ENCODE measurements at regions not wholly inside any gene's neighbourhood (a gene's known extent, or its start where the extent isn't known, plus 50 kb on each side); places are given as distances from the start of the nearest gene placed in this dataset.
"Not testable (repeated sequence)": the region's sequence is repeated elsewhere in the genome, so short reads cannot be mapped to it uniquely, and the experiment has no call there.

DNA sequence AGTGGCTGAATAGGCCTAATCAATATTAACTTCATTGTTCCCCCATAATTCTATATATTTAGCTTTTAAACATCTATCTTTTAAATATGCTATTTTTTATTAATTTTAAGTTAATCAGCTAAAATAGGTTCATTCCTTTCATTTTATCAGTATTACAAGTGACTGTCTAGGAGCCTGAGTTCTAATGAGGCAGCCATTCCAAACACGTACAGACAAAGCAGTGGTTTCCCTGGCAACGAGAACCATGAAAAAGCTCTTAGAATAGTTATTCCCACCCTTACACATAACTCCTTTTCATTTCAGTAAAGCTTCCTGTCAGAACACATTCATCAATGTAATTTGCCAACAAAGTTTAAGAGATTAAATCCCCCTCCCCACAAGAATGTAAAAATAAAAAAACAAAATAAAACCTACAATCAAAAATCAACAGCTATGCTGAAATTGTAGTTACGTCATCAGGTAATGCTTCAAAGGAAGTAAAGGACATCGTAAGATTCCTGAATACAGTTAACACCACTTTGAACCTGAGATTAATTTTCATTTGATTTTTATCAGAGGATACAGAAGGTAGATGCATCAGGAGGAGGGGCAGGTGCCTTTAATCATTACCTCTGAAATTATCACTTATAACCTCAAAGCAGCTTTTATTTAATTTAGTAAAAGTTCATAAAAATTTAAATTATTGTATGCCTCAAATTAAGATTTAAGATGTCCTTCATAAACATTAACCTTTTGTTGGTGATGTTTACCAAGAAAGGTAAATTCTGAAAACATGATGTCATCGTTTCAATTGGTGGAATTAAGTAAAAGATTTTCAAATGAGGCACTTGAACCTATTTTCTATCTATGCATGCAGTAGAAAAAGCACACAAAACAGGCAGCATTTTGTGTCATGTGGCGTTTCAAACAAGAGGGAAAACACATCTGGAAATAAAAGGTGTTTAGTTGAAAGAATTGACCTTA is 967.2 kb upstream of the FOXG1 start:
- DNase-seq = not testable (repeated sequence)

GRCh38 chr14:27817746-27818430 is 948.7 kb upstream of the FOXG1 start:
- DNase-seq = not testable (repeated sequence)

GRCh38 chr14:27826149-27826548 is 940.4 kb upstream of the FOXG1 start:
- DNase-seq = not testable (repeated sequence)

DNA sequence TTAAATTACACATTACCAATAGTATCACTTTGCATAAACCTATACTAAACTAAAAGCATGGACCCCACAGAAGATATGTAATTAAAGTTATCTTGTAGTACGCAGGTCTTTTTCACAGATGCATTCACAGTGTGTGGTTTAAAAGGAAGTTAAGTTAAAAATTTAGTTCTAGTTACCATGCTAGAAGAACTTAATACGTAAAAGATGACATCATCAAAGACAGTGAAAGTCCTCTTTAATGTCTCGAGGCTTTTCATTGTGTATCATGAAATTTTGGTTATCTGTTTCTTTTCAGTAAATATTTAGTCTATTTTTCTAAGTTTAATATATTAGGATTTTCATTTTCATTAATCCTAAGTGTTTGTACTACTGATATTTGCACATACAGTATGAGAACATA is 934.6 kb upstream of the FOXG1 start:
- not testable (repeated sequence) for DNase-seq

GRCh38 chr14:27833001-27833400 is 933.6 kb upstream of the FOXG1 start:
- not testable (repeated sequence) for DNase-seq

- peak; percentile 28 for DNase-seq
Observed at GRCh38 chr14:27836386-27836785, 930.2 kb upstream of the FOXG1 start.

GRCh38 chr14:27845241-27845850 is 921.2 kb upstream of the FOXG1 start:
- DNase-seq = no peak

DNA sequence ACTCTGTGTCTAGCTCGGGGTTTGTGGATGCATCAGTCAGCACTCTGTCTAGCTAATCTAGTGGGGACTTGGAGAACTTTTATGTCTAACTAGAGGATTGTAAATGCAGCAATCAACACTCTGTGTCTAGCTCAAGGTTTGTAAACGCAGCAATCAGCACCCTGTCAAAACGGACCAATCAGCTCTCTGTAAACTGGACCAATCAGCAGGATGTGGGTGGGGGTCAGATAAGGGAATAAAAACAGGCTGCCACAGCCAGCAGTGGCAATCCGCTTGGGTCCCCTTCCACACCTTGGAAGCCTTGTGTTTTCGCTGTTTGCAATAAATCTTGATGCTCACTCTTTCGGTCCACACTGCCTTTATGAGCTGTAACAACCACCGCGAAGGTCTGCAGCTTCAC is 920.7 kb upstream of the FOXG1 start:
- no peak for DNase-seq

GRCh38 chr14:27847480-27847879 is 919.1 kb upstream of the FOXG1 start:
- not testable (repeated sequence) for DNase-seq

DNA sequence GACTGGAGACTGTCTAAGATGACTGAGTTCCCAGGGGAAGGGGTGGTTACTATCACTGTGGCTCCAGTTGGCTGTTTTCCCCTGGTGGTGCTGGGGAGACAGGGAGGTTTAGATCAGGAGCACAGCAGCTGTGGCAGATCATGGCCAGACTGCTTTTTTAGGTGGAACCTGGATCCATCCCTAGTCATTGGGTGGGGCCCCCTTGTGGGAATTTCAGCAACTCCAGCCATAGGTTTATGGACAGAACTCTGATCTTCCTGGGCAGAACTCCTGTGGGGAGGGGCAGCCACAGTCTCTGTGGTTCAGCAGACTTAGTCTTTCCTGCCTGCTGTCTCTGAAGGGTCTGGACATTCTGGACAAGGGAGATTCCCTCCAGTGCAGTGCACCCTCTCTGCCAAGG is 917.4 kb upstream of the FOXG1 start:
- DNase-seq = not testable (repeated sequence)

- no peak for DNase-seq
Observed at GRCh38 chr14:27862684-27863083, 903.9 kb upstream of the FOXG1 start.

DNA sequence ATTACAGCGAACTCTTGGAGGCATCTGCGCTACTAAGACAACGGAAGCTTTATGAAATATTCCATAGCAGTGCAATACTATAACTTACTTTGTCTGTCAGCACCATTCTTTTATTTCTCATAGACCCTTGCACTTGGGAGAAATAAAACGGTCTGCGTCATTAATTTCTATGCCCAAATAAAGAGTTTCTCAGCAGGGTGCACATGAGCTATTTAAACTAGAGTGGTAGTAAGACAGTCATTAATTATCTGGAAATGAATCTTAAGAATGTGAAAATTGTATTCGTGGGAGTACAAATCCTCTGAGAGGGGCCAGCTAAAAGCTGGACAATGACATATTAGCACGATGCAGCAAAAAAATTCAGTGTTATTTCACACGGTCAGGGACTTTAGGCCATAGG is 903.4 kb upstream of the FOXG1 start:
- DNase-seq = peak; percentile 22

GRCh38 chr14:27881063-27881462 is 885.5 kb upstream of the FOXG1 start:
- no peak for DNase-seq

GRCh38 chr14:27881646-27882045 is 884.9 kb upstream of the FOXG1 start:
- DNase-seq = no peak

- DNase-seq = no peak
Observed at GRCh38 chr14:27886256-27886655, 880.3 kb upstream of the FOXG1 start.

GRCh38 chr14:27890259-27890658 is 876.3 kb upstream of the FOXG1 start:
- no peak for DNase-seq

DNA sequence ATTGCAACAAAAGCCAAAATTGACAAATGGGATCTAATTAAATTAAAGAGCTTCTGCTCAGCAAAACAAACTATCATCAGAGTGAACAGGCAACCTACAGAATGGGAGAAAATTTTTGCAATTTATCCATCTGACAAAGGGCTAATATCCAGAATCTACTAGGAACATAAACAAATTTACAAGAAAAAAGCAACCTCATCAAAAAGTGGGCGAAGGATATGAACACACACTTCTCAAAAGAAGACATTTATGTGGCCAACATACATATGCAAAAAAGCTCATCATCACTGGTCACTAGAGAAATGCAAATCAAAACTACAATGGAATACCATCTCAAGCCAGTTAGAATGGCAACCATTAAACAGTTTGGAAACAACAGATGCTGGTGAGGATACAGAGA is 858.1 kb upstream of the FOXG1 start:
- not testable (repeated sequence) for DNase-seq

DNA sequence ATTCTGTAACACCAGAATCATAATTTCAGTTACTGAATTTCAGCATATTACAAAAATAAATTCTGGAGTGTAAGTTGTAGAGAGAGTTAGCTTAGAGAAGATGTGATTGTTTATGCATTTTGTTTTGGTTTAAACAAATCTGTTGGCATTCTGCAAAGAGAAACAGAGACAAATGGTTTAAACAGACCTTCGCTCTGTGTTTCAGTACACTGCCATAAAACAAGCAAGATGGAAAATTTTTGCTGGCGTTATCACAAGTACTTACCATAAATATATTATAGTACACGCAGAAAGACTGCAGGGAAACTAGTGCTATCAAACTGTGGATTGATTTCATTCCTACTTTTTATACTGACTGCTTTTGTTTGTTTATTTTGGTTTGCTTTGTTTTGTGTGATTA is 850.3 kb upstream of the FOXG1 start:
- DNase-seq = no peak

GRCh38 chr14:27917896-27918295 is 848.7 kb upstream of the FOXG1 start:
- DNase-seq = no peak

DNA sequence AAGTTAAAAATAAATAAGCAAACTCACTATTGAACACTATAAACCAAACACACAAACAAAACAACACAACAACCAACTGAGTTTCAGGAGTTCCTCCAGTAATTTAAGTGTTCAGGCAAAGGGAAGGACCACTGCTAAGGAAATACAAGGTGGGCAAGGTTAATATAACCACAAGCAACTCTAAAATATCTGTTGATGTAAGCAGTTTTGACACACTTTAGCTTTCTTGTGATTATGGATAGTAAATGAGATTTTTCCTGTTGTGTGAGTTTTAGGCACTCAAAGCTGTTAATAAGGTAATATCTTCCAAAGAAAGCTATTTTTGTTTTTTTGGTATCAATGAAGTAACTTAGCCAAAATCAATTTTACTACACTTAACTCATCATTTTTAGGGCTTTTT is 839.1 kb upstream of the FOXG1 start:
- DNase-seq = no peak

- no peak for DNase-seq
Observed at GRCh38 chr14:27929797-27930347, 836.7 kb upstream of the FOXG1 start.

GRCh38 chr14:27938392-27938791 is 828.2 kb upstream of the FOXG1 start:
- no peak for DNase-seq

- DNase-seq = no peak
Observed at GRCh38 chr14:27945512-27945911, 821.1 kb upstream of the FOXG1 start.

Data from left kidney (tissue), 1 donor.